Coronary artery (tissue), 2 donors: ENCODE measurements at regions not wholly inside any gene's neighbourhood (a gene's known extent, or its start where the extent isn't known, plus 50 kb on each side); places are given as distances from the start of the nearest gene placed in this dataset.

ENCODE experiments used
- DNase-seq: peaks from one replicate; pipeline ENCODE4 v3.0.0-alpha.2; 2017; ENCODE audit warnings: low spot score
- H3K27ac ChIP-seq, 2 donors: fragments of 200-600 bp; sonication (generic); one replicate each; pipeline ENCODE4 v1.5.1; 2016 to 2019
- H3K4me3 ChIP-seq: fragments of 200-600 bp; sonication (generic); 2 replicates; pipeline ENCODE4 v1.5.1; 2016; ENCODE audit warnings: mild to moderate bottlenecking, moderate library complexity
- CTCF ChIP-seq: fragments of 200-600 bp; sonication (generic); IDR thresholded peaks from one replicate; pipeline ENCODE4 v1.5.1; 2019; ENCODE audit warnings: antibody characterized with exemption

GRCh38 chr16:65769776-65770438, 596.6 kb upstream of the CDH5 start:
- no peak for DNase-seq
- TF ChIP-seq CTCF: no peak
- Histone ChIP-seq H3K4me3 (no peak overlapping the region), H3K27ac (no peak overlapping the region)

DNA sequence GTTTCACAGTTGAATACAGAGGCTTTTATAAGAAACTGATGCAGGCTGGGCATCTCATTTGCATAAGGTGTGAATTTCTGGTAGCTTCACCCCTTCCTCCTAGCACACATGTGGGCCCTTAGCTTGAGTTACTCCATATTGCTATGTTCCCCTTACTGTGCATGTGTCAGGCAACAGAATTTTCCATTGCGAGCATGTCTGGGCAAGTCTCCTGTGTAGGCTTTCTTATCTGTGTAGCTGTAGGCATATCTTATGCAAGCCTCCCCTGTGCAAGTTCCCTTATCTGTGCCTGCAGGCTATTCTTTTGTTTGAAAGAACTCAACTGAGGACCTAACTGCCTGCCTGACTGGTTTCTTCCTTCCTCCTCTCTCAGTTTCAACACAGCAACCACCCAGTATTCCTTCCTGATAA, 597.4 kb upstream of the CDH5 start:
- no peak for DNase-seq

GRCh38 chr16:65767125-65767524, 599.4 kb upstream of the CDH5 start:
- Histone ChIP-seq H3K4me3 (no peak overlapping the region), H3K27ac (no peak overlapping the region)
- TF ChIP-seq CTCF: no peak
- no peak for DNase-seq

More for the DNA sequence above, 597.4 kb upstream of the CDH5 start:
- TF ChIP-seq CTCF: no peak
- no peak overlapping the region for H3K27ac ChIP-seq
- H3K4me3 ChIP-seq: no peak overlapping the region

DNA sequence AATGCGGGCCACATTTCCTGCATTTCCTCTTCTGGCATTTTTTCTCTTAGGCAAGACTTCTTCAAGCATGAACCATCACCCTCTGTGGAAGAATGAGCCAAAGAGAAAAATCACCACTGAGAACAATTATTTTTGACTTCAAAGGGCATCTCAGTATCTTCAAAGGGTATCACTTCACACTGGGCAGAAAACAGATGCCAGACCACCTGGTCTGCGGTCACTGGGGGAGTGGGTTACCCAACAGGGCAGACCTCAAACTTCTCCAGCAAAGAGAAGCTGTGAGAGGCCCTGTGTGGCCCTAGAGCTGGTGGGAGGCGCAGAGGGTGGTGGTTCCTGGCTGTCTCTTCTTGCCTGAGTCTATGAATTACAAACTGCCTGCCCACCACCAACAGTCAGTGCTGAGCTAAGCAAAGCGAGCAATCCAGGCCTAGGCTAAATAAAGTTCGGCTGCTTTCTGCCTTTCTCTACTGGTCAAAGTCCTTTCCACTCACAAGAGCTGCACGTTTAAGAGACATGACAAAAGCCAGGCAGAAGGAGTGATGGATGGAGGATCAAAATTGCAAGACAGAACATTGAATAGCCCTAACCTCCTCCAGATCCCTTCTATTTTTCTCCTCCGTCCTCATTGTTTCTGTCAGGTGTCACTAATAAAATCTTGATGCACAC, 602.7 kb upstream of the CDH5 start:
- Histone ChIP-seq H3K4me3 (no peak overlapping the region), H3K27ac (no peak overlapping the region)
- no peak for TF ChIP-seq CTCF
- no peak for DNase-seq

- H3K4me3 ChIP-seq: no peak overlapping the region
- H3K27ac ChIP-seq: no peak overlapping the region
- no peak for TF ChIP-seq CTCF
- no peak for DNase-seq
These were observed 605.6 kb upstream of the CDH5 start for GRCh38 chr16:65760874-65761273.

DNA sequence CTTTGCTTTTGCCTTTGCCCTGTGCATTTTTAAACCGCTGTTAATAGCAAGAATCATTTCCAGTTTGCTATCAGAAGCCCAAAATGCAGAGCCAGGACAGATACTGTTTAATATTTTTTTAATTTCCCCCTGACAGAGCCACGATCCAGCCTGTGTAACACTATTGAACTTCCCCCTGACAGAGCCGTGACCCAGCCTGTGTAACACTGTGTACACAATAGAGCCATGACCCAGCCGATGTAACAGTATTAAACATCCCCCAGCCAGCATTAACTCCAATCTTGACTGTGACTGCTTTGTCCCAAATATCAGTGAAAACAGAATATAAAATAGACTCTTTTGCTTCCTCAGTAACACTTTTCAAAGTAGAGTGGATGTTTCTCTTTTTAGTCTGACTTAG, 607.9 kb upstream of the CDH5 start:
- TF ChIP-seq CTCF: no peak
- DNase-seq: no peak
- Histone ChIP-seq H3K4me3 (no peak overlapping the region), H3K27ac (no peak overlapping the region)

DNA sequence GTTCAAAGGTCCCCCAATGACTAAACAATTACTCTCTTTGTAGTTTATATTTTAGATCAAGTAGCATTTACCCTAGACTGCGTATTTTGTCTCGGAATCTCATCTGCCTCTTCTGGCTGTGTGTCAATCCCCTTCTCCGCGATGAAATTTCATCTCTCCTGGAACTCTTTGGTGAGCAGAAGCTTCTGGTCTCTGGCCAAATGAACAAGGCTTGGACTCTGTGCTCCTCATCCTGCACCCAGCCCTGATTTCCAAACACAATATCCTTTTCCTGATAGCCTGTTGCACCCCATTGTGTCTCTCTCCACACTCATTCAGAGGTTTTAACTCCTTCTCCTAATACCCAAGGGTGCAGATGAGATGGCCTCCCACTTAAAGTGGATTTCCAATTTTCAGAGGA, 609.4 kb upstream of the CDH5 start:
- TF ChIP-seq CTCF: no peak
- Histone ChIP-seq H3K27ac (no peak overlapping the region), H3K4me3 (no peak overlapping the region)
- DNase-seq: no peak
